ENCODE measurements at regions not wholly inside any gene's neighbourhood (a gene's known extent, or its start where the extent isn't known, plus 50 kb on each side); places are given as distances from the start of the nearest gene placed in this dataset.
"Not testable (repeated sequence)": the region's sequence is repeated elsewhere in the genome, so short reads cannot be mapped to it uniquely, and the experiment has no call there.

GRCh38 chr13:70788074-70788473, 679.8 kb upstream of the KLHL1 start:
- no peak for DNase-seq (ENCODE audit: low read depth)

GRCh38 chr13:70784207-70784989, 676.1 kb upstream of the KLHL1 start:
- no peak for DNase-seq (ENCODE audit: low read depth)

GRCh38 chr13:70769817-70770216, 661.6 kb upstream of the KLHL1 start:
- DNase-seq (ENCODE audit: low read depth): no peak

- DNase-seq (ENCODE audit: low read depth): no peak
Observed at GRCh38 chr13:70758932-70759331, 650.7 kb upstream of the KLHL1 start.

- no peak for DNase-seq (ENCODE audit: low read depth)
Observed at GRCh38 chr13:70756088-70756487, 647.8 kb upstream of the KLHL1 start.

GRCh38 chr13:70755456-70755855, 647.2 kb upstream of the KLHL1 start:
- DNase-seq (ENCODE audit: low read depth): no peak

GRCh38 chr13:70747262-70747661, 639.0 kb upstream of the KLHL1 start:
- DNase-seq (ENCODE audit: low read depth): no peak

- not testable (repeated sequence) for DNase-seq (ENCODE audit: low read depth)
Observed at GRCh38 chr13:70746469-70746868, 638.2 kb upstream of the KLHL1 start.

GRCh38 chr13:70736622-70737317, 628.5 kb upstream of the KLHL1 start:
- DNase-seq (ENCODE audit: low read depth): no peak

- no peak for DNase-seq (ENCODE audit: low read depth)
Observed at GRCh38 chr13:70732611-70733010, 624.4 kb upstream of the KLHL1 start.

- DNase-seq (ENCODE audit: low read depth): no peak
Observed at GRCh38 chr13:70729369-70729768, 621.1 kb upstream of the KLHL1 start.

- no peak for DNase-seq (ENCODE audit: low read depth)
Observed at GRCh38 chr13:70723732-70724131, 615.5 kb upstream of the KLHL1 start.

GRCh38 chr13:70720386-70720785, 612.1 kb upstream of the KLHL1 start:
- no peak for DNase-seq (ENCODE audit: low read depth)

GRCh38 chr13:70714993-70715392, 606.7 kb upstream of the KLHL1 start:
- DNase-seq (ENCODE audit: low read depth): no peak

- DNase-seq (ENCODE audit: low read depth): no peak
Observed at GRCh38 chr13:70708775-70709174, 600.5 kb upstream of the KLHL1 start.

- DNase-seq (ENCODE audit: low read depth): no peak
Observed at GRCh38 chr13:70703755-70704154, 595.5 kb upstream of the KLHL1 start.

- no peak for DNase-seq (ENCODE audit: low read depth)
Observed at GRCh38 chr13:70694996-70695715, 586.9 kb upstream of the KLHL1 start.

GRCh38 chr13:70668983-70669382, 560.7 kb upstream of the KLHL1 start:
- no peak for DNase-seq (ENCODE audit: low read depth)

- DNase-seq (ENCODE audit: low read depth): no peak
Observed at GRCh38 chr13:70668293-70668692, 560.0 kb upstream of the KLHL1 start.

GRCh38 chr13:70666883-70667556, 558.8 kb upstream of the KLHL1 start:
- DNase-seq (ENCODE audit: low read depth): no peak

GRCh38 chr13:70662231-70662940, 554.1 kb upstream of the KLHL1 start:
- no peak for DNase-seq (ENCODE audit: low read depth)

- no peak for DNase-seq (ENCODE audit: low read depth)
Observed at GRCh38 chr13:70644052-70644451, 535.8 kb upstream of the KLHL1 start.

Data from stimulated activated CD8-positive, alpha-beta memory T cell treated with anti-CD3 and anti-CD28 coated beads, Interleukin-4, amount 100 ng/mL, for 24 hours (primary cell).